Heart left ventricle (tissue), 16 donors: ENCODE measurements at regions not wholly inside any gene's neighbourhood (a gene's known extent, or its start where the extent isn't known, plus 50 kb on each side); places are given as distances from the start of the nearest gene placed in this dataset.
"Not testable (repeated sequence)": the region's sequence is repeated elsewhere in the genome, so short reads cannot be mapped to it uniquely, and the experiment has no call there.

Experiments
- ATAC-seq, 4 donors: fragments of 200-7000 bp; cut with Tn5 transposase; one replicate each; pipeline ENCODE4 v1.9.1; 2020 to 2022; ENCODE audit warnings: moderate library complexity in 4 of 4, mild to moderate bottlenecking in 3 of 4, moderate number of reproducible peaks in 1 of 4
- DNase-seq, 5 donors: peaks; one replicate each; pipeline ENCODE4 v3.0.0-alpha.2; 2020
- H3K27ac ChIP-seq, 12 donors: fragments of 200-600 bp; sonication (generic) in 4 of 12; one replicate each; pipeline versions ENCODE4 v1.5.0 to v1.8.0; 2016 to 2022; ENCODE audit warnings: mild to moderate bottlenecking in 2 of 12
- H3K27me3 ChIP-seq, 9 donors: fragments of 200-600 bp; sonication (generic) in 2 of 9; one replicate each; pipeline versions ENCODE4 v1.5.1 to v1.8.0; 2016 to 2022; ENCODE audit warnings: mild to moderate bottlenecking in 3 of 9
- H3K36me3 ChIP-seq, 9 donors: fragments of 200-600 bp; sonication (generic) in 2 of 9; one replicate each; pipeline versions ENCODE4 v1.5.0 to v1.8.0; 2018 to 2022; ENCODE audit warnings: mild to moderate bottlenecking in 2 of 9
- H3K4me1 ChIP-seq, 12 donors: fragments of 200-600 bp; sonication (generic) in 4 of 12; one replicate each; pipeline versions ENCODE4 v1.5.0 to v1.8.0; 2016 to 2022; ENCODE audit warnings: mild to moderate bottlenecking in 3 of 12
- H3K4me3 ChIP-seq, 12 donors: fragments of 200-600 bp; sonication (generic) in 4 of 12; one replicate each; pipeline versions ENCODE4 v1.5.0 to v1.8.0; 2017 to 2022; ENCODE audit warnings: mild to moderate bottlenecking in 9 of 12, moderate library complexity in 4 of 12
- H3K9me3 ChIP-seq, 12 donors: fragments of 200-600 bp; sonication (generic) in 4 of 12; one replicate each; pipeline versions ENCODE4 v1.5.0 to v1.8.0; 2016 to 2022; ENCODE audit warnings: mild to moderate bottlenecking in 1 of 12
- WGBS, 4 donors: extraction: QIAGEN DNeasy Blood & Tissue Kit in 2 of 4; methylation state at CpG; one replicate each; pipeline versions ENCODE4 v1.1.5 to v1.1.7; 2013 to 2018; 5-methylcytosine and 5-hydroxymethylcytosine counted together
- intact Hi-C, 10 donors: fragments of 100-400 bp; cut with DNase I; formaldehyde crosslinking; loops; one replicate each; pipeline versions ENCODE4 v1.11.1 to v1.14.2; 2022
- donor health status: ischemic (EF 13 %, LVEDD 7.1; RV severe dilation, severe dysfunction).
- donor health status: healthy with polysubstance abuse.
- donor health status: DM: no; HTN: yes; CAD: no.
- donor health status: DM: no; HTN: no; CAD: no.
- donor health status: ischemic (EF 25% LVEDD 6.9; RV normal size, moderate dysfunction).
- donor health status: ischemic (EF 25% LVEDD 5.7; RV mildly dilated, moderate dysfunction).
- donor health status: healthy.
- donor health status: DM: yes; HTN: yes; CAD: no.
- donor health status: ischemic (EF 35%, LVEDD 5.7; RV mildly dilated, moderate dysfunction).
- donor health status: nonischemic (EF 11% LVEDD 7.7; RV severe dilation, severe dysfunction).
- donor health status: DM: yes; HTN: yes; CAD: no.
- donor health status: PGD.
- donor health status: ischemic (EF 29% LVEDD 5.4; RV normal size, mild dysfunction).
- donor health status: nonischemic (EF 23%, LVEDD 6.1; RV moderate dilation, normal function).

DNA sequence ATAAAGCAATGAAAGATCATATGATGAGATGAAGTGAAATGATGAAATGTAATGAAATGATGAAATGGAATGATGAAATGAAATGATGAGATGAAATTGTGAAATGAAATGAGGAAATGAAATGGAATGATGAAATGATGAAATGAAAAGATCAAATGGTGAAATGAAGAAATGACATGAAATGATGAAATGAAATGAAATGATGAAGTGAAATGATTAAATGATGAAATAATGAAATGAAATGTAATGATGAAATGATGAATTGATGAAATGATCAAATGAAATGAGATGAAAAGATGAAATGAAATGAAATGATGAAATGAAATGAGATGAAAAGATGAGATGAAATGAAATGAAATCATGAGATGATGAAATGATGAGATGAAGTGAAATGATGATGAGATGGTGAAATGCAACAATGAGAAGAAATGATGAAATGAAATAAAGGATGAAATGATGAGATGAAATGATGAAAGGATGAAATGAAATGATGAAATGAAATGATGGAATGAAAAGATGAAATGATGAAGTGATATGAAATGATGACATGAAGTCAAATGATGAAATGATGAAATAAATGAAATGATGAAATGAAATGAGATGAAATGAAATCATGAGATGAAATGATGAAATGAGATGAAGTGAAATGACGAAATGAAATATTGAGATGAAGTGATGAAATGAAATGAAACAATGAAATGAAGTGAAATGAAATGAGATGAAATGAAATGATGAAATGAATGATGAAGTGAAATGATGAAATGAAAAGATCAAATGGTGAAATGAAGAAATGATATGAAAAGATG is 130.5 kb upstream of the TP53TG3C start:
- H3K27ac ChIP-seq, ATAC-seq, H3K4me3 ChIP-seq, H3K27me3 ChIP-seq, DNase-seq, H3K36me3 ChIP-seq, intact Hi-C loops, H3K9me3 ChIP-seq, H3K4me1 ChIP-seq: not testable (repeated sequence)
- 50 to 77% (median 67%) methylated on average over 1 of the region's 1 CpG for WGBS, 4 donors

DNA sequence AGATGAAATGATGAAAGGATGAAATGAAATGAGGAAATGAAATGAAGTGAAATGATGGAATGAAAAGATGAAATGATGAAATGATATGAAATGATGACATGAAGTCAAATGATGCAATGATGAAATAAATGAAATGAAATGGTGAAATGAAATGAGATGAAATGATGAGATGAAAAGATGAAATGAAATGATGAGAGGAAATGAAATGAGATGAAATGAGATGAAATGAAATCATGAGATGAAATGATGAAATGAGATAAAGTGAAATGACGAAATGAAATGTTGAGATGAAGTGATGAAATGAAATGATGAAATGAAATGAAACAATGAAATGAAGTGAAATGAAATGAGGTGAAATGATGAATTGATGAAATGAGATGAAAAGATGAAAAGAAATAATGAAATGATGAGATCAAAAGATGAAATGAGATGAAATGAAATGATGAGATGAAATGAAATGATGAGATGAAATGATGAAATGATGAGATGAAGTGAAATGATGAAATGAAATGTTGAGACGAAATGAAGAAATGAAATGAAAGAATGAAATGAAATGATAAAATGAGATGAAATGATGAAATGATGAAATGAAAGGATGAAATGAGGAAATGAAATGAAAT is 129.5 kb upstream of the TP53TG3C start:
- H3K9me3 ChIP-seq, DNase-seq, intact Hi-C loops, ATAC-seq, H3K27ac ChIP-seq, H3K36me3 ChIP-seq, H3K4me3 ChIP-seq, H3K4me1 ChIP-seq, H3K27me3 ChIP-seq: not testable (repeated sequence)
- WGBS, 4 donors, result 21 to 42% (median 27%) methylated on average over 2 of the region's 2 CpGs
